ENCODE measurements at regions not wholly inside any gene's neighbourhood (a gene's known extent, or its start where the extent isn't known, plus 50 kb on each side); places are given as distances from the start of the nearest gene placed in this dataset.

- no peak overlapping the region for H3K27ac Mint-ChIP-seq (ENCODE audit: low read depth)
- ATAC-seq (replicated peaks; ENCODE audit: extremely low read depth, poor library complexity, severe bottlenecking): no peak
These were observed 270.5 kb downstream of the NPHP4 start for GRCh38 chr1:5721634-5722215.

GRCh38 chr1:5720936-5721335, 271.3 kb downstream of the NPHP4 start:
- Mint-ChIP-seq H3K4me3 (no peak overlapping the region), H3K27me3 (peaks cover 44% of the 10 kb centered on the region), H3K27ac (ENCODE audit: low read depth) (no peak overlapping the region), H3K36me3 (ENCODE audit: insufficient read depth) (no peaks in the 10 kb centered on the region), H3K9me3 (no peaks in the 10 kb centered on the region), H3K4me1 (no peaks in the 10 kb centered on the region)
- DNase-seq (ENCODE audit: low spot score in 2 of 2) (no peak), ATAC-seq (replicated peaks; ENCODE audit: extremely low read depth, poor library complexity, severe bottlenecking) (no peak)

More at GRCh38 chr1:5721634-5722215, 270.5 kb downstream of the NPHP4 start:
- Mint-ChIP-seq H3K36me3 (ENCODE audit: insufficient read depth) (no peaks in the 10 kb centered on the region), H3K9me3 (no peaks in the 10 kb centered on the region), H3K4me1 (no peaks in the 10 kb centered on the region), H3K27me3 (peaks cover 36% of the 10 kb centered on the region), H3K4me3 (no peak overlapping the region)
- no peak for DNase-seq (ENCODE audit: low spot score in 2 of 2)

GRCh38 chr1:5720484-5720883, 271.7 kb downstream of the NPHP4 start:
- Mint-ChIP-seq H3K36me3 (ENCODE audit: insufficient read depth) (no peaks in the 10 kb centered on the region), H3K27me3 (peaks cover 44% of the 10 kb centered on the region), H3K4me3 (no peak overlapping the region), H3K27ac (ENCODE audit: low read depth) (no peak overlapping the region), H3K9me3 (no peaks in the 10 kb centered on the region), H3K4me1 (no peaks in the 10 kb centered on the region)
- DNase-seq (ENCODE audit: low spot score in 2 of 2) (no peak), ATAC-seq (replicated peaks; ENCODE audit: extremely low read depth, poor library complexity, severe bottlenecking) (no peak)

- Mint-ChIP-seq H3K4me3 (no peak overlapping the region), H3K36me3 (ENCODE audit: insufficient read depth) (no peaks in the 10 kb centered on the region), H3K27ac (ENCODE audit: low read depth) (no peak overlapping the region), H3K27me3 (peaks cover 44% of the 10 kb centered on the region), H3K4me1 (no peaks in the 10 kb centered on the region), H3K9me3 (no peaks in the 10 kb centered on the region)
- no peak for DNase-seq (ENCODE audit: low spot score in 2 of 2)
- ATAC-seq (replicated peaks; ENCODE audit: extremely low read depth, poor library complexity, severe bottlenecking): no peak
These were observed 272.2 kb downstream of the NPHP4 start for GRCh38 chr1:5720045-5720444.

GRCh38 chr1:5718831-5719632, 273.2 kb downstream of the NPHP4 start:
- ATAC-seq (replicated peaks; ENCODE audit: extremely low read depth, poor library complexity, severe bottlenecking): no peak
- Mint-ChIP-seq H3K36me3 (ENCODE audit: insufficient read depth) (no peaks in the 10 kb centered on the region), H3K4me1 (no peaks in the 10 kb centered on the region), H3K27me3 (peaks cover 40% of the 10 kb centered on the region), H3K27ac (ENCODE audit: low read depth) (no peak overlapping the region), H3K4me3 (no peak overlapping the region), H3K9me3 (no peaks in the 10 kb centered on the region)
- DNase-seq (ENCODE audit: low spot score in 2 of 2): no peak

- no peaks in the 10 kb centered on the region for H3K4me1 Mint-ChIP-seq
- DNase-seq (ENCODE audit: low spot score in 2 of 2) (no peak), ATAC-seq (replicated peaks; ENCODE audit: extremely low read depth, poor library complexity, severe bottlenecking) (no peak)
- H3K27ac Mint-ChIP-seq (ENCODE audit: low read depth): no peak overlapping the region
- peaks cover 37% of the 10 kb centered on the region for H3K27me3 Mint-ChIP-seq
- no peaks in the 10 kb centered on the region for H3K36me3 Mint-ChIP-seq (ENCODE audit: insufficient read depth)
- H3K9me3 Mint-ChIP-seq: no peaks in the 10 kb centered on the region
- H3K4me3 Mint-ChIP-seq: no peak overlapping the region
These were observed 275.1 kb downstream of the NPHP4 start for GRCh38 chr1:5717031-5717682.

GRCh38 chr1:5716126-5716525, 276.1 kb downstream of the NPHP4 start:
- no peaks in the 10 kb centered on the region for H3K36me3 Mint-ChIP-seq (ENCODE audit: insufficient read depth)
- no peak for DNase-seq (ENCODE audit: low spot score in 2 of 2)
- no peaks in the 10 kb centered on the region for H3K9me3 Mint-ChIP-seq
- ATAC-seq (replicated peaks; ENCODE audit: extremely low read depth, poor library complexity, severe bottlenecking): no peak
- H3K4me3 Mint-ChIP-seq: no peak overlapping the region
- no peak overlapping the region for H3K27ac Mint-ChIP-seq (ENCODE audit: low read depth)
- no peaks in the 10 kb centered on the region for H3K4me1 Mint-ChIP-seq
- H3K27me3 Mint-ChIP-seq: peaks cover 37% of the 10 kb centered on the region

GRCh38 chr1:5713101-5714010, 278.9 kb downstream of the NPHP4 start:
- Mint-ChIP-seq H3K27me3 (peaks cover 37% of the 10 kb centered on the region), H3K36me3 (ENCODE audit: insufficient read depth) (peaks cover 1% of the 10 kb centered on the region), H3K9me3 (no peaks in the 10 kb centered on the region), H3K4me3 (no peak overlapping the region), H3K27ac (ENCODE audit: low read depth) (no peak overlapping the region), H3K4me1 (no peaks in the 10 kb centered on the region)
- ATAC-seq (replicated peaks; ENCODE audit: extremely low read depth, poor library complexity, severe bottlenecking) (no peak), DNase-seq (ENCODE audit: low spot score in 2 of 2) (no peak)

- Mint-ChIP-seq H3K36me3 (ENCODE audit: insufficient read depth) (peaks cover 1% of the 10 kb centered on the region), H3K27ac (ENCODE audit: low read depth) (no peak overlapping the region), H3K4me3 (no peak overlapping the region), H3K9me3 (no peaks in the 10 kb centered on the region), H3K27me3 (peaks cover 27% of the 10 kb centered on the region), H3K4me1 (no peaks in the 10 kb centered on the region)
- DNase-seq (ENCODE audit: low spot score in 2 of 2) (no peak), ATAC-seq (replicated peaks; ENCODE audit: extremely low read depth, poor library complexity, severe bottlenecking) (no peak)
These were observed 280.1 kb downstream of the NPHP4 start for GRCh38 chr1:5711956-5712645.

- peaks cover 17% of the 10 kb centered on the region for H3K27me3 Mint-ChIP-seq
- no peak overlapping the region for H3K27ac Mint-ChIP-seq (ENCODE audit: low read depth)
- peaks cover 1% of the 10 kb centered on the region for H3K36me3 Mint-ChIP-seq (ENCODE audit: insufficient read depth)
- H3K4me1 Mint-ChIP-seq: no peaks in the 10 kb centered on the region
- no peak overlapping the region for H3K4me3 Mint-ChIP-seq
- H3K9me3 Mint-ChIP-seq: no peaks in the 10 kb centered on the region
- DNase-seq (ENCODE audit: low spot score in 2 of 2) (no peak), ATAC-seq (replicated peaks; ENCODE audit: extremely low read depth, poor library complexity, severe bottlenecking) (no peak)
These were observed 281.1 kb downstream of the NPHP4 start for GRCh38 chr1:5711079-5711478.

GRCh38 chr1:5709976-5710375, 282.2 kb downstream of the NPHP4 start:
- no peaks in the 10 kb centered on the region for H3K9me3 Mint-ChIP-seq
- ATAC-seq (replicated peaks; ENCODE audit: extremely low read depth, poor library complexity, severe bottlenecking) (no peak), DNase-seq (ENCODE audit: low spot score in 2 of 2) (no peak)
- peaks cover 1% of the 10 kb centered on the region for H3K36me3 Mint-ChIP-seq (ENCODE audit: insufficient read depth)
- H3K4me1 Mint-ChIP-seq: no peaks in the 10 kb centered on the region
- H3K27ac Mint-ChIP-seq (ENCODE audit: low read depth): no peak overlapping the region
- H3K27me3 Mint-ChIP-seq: peaks cover 6% of the 10 kb centered on the region
- H3K4me3 Mint-ChIP-seq: no peak overlapping the region

- peaks cover 1% of the 10 kb centered on the region for H3K36me3 Mint-ChIP-seq (ENCODE audit: insufficient read depth)
- no peaks in the 10 kb centered on the region for H3K4me1 Mint-ChIP-seq
- DNase-seq (ENCODE audit: low spot score in 2 of 2) (no peak), ATAC-seq (replicated peaks; ENCODE audit: extremely low read depth, poor library complexity, severe bottlenecking) (no peak)
- H3K27ac Mint-ChIP-seq (ENCODE audit: low read depth): no peak overlapping the region
- H3K27me3 Mint-ChIP-seq: peaks cover 1% of the 10 kb centered on the region
- no peaks in the 10 kb centered on the region for H3K9me3 Mint-ChIP-seq
- H3K4me3 Mint-ChIP-seq: no peak overlapping the region
These were observed 282.7 kb downstream of the NPHP4 start for GRCh38 chr1:5709461-5709975.
